Ramos (cell line): ENCODE measurements at regions not wholly inside any gene's neighbourhood (a gene's known extent, or its start where the extent isn't known, plus 50 kb on each side); places are given as distances from the start of the nearest gene placed in this dataset.

ENCODE experiments used
- in situ Hi-C: fragments of 300-500 bp; cut with MboI; formaldehyde crosslinking; loops from one replicate; pipeline ENCODE4 v1.14.3; 2022; ENCODE audit warnings: low sequenced_read_pairs; ENCODE audit not compliant: unreplicated experiment

DNA sequence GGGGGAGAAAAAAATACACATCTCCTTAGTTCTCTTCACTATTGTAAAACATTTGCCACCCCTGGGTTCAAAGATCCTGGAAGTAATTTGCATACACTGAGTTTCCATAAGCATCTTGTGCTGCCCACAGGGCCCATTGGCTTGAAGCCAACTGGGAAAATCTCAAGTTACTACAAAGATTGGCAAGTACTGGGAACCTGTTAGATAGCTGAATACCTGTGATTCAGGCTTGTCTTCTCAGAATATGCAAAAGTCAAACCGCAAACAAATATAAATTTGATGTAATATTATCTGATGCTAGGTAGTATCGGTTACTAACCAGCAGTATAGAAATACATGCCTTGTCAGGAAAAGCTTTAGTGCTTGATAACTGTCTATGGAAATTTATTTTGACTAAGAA, 156.9 kb upstream of the FST start:
- in situ Hi-C loops, result no loop called here

DNA sequence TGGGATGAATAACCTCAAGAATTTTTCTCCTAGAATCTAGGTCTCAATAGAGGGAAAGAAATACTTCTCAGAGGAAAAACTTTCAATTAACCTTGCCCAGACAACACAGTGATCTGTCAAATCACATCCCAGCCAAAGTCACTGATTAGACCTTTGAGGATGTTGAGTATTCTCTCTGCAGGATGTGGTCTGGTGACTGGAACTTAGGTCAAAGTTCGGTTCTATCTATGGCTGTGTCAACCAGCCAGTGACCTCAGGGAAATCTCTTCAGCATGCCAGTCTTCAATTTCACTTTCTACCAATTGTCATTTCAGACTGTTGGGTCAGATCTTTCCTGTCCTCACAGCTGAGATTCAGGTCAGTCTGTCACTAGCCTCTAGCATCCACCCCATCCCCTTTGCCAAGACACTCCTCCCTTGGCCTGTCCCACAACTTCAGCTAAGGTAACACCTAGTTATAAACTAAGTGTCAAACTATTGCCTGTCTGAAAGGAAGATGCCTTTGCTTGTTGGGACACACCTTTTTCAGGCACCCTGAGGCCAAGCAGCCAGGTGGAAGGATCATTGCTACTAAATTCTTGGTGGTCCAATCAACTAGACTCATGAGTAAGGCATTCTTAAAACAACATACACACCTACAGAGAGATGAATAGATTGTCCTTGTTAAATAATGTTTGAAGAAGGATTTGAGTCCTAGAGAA, 156.3 kb upstream of the FST start:
- in situ Hi-C loops, result no loop called here

DNA sequence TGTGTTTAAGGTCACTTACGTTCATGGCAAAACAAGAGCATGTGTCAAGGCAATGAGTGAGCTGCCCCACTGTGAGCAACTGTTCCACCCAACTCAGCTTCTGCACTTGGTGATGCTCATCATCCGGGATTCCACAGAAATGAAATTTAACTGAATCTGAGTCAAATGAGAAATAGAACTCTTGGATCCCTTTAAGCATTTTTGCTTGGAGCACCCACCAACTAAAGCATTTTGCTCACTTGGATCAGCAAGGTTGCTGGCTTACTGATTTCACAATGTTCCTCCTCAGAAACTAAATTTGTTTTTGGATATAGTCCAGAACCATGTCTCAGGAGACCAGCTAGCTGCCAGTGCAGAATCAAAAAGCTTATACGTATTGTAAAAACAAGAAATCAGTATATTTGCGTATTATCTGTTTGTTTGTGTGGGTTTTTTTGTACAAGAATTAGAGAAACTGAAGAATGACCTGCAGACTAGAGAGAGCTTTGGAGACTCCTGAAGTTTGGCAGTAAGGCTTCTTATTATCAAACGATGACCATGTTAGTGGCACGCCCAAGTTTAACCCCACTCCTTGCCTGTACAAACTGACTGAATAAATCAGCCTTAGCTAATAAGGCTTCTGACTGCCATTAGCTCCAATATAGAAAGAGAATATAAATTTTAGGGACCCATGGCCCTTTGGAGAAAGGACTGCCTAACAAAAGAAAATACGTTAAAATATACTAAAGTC, 153.8 kb upstream of the FST start:
- in situ Hi-C loops, result no loop called here

DNA sequence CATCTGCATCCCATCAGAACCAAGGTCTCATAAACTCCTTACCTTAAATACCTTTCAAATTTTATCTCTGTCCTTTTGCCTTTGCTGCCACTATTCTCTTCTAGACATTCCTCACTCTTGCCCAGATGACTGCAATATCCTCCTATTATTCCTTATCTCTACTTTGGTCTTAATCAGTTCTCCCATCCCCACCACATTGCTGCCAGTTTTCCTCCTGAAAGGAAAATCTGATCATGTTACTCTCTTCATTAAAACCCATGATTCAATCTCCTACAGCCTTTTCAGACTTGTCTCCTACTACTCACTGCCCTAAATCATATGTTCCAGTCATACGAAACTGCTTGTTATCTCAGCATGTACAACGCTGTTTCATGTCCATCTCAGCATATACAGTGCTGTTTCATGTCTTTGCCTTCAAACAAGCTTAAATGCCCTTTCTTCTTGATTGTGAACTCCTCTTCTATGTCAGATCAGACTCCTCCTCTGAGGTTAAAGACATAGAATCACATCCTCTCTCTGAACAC, 152.6 kb upstream of the FST start:
- in situ Hi-C loops, result no loop called here

DNA sequence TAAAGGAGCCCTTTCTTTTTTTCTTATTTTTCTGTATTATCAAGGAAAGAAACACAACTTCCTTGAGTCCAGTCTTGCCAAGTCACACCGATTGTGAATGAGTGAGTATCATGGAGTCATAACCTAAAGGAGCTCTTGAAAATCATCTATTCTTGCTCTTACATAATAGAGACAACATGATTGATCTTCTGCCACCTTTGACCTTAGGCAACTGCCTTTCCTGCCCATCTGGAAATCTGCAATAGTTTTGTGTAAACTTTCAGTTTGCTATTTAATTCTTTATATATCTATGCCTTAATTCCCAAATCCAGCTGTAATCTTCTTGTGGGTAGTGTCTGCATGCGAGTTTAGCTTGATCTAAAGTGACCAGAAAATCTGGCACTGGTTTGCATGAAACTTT, 149.9 kb upstream of the FST start:
- in situ Hi-C loops, result no loop called here

DNA sequence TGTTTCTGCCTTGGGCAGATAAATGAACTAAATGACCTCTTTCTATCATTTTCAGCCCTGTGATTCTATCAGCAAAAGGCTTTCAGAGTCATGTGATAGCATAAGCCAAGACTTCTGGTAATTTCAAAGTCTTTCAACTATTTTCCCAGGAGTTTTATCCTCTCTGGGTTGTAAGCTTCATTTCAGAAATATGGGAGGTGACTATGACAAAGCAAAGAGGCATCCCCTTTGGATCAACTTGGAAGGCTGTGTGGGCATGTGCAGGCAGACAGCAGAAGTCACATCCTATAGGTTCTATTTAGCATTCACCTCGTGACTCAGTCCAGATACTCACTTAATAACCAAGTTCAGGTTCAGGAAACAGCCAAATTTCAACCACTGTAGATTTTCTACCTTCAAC, 149.0 kb upstream of the FST start:
- in situ Hi-C loops, result no loop called here

DNA sequence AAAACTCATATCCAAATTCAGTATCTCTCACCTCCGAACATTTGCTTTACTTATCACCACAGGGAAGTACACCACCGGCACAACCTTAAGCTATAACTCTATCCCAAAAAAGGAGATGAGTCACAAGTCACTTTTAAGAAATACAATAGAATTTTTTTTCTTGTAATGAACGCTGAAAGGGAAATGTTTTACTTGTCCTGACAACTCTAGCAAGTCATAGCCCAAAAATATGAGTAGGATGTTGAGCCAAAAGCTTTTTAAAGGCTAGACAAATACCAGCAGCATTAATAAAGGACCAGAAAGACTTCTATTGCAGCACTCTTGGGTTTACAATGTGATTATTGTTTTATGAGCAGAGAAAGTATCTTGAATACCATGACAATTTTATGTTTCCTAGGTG, 147.3 kb upstream of the FST start:
- in situ Hi-C loops, result no loop called here

DNA sequence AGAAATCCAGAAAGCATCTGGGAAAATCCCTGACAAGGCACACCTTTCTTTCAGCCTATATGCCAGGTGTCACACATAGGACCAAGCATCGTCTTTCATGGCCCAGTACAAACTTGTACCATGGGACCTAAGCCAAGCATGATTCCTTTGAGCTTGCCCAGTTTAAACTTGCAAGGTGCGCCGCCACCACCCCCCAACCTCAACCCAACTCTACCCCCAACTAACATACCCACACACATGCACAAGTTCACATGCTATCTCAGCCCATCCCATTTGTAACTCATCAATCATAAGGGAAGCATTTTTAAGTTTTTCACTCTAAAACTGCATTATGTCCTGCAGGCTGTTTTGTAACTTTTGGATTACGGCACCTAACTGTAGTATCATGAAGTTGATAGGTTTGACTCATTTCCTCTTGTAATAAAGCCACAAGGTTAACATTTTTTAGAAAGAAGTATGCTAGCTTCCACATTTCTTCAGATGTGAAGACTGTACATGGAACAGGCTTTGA, 145.9 kb upstream of the FST start:
- in situ Hi-C loops, result no loop called here

DNA sequence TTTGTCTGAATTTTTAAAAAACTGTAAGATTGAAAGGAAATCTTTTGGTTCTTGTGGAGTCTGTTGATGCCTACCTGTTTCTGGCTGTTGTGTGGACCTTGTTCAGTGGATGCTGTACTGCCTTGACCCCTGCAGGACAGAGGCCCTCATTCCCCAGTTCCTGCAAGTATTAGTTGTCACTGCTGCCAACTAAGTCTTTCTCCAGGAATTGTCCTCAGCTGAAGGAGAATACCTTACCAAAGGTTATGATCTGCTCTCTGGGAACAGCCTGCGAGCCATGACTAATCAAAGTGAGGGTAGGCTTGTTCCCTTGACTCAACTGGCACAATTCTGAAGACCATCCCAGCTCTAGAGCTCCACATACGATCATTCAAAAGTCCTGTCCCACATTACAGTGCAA, 145.3 kb upstream of the FST start:
- in situ Hi-C loops, result no loop called here

DNA sequence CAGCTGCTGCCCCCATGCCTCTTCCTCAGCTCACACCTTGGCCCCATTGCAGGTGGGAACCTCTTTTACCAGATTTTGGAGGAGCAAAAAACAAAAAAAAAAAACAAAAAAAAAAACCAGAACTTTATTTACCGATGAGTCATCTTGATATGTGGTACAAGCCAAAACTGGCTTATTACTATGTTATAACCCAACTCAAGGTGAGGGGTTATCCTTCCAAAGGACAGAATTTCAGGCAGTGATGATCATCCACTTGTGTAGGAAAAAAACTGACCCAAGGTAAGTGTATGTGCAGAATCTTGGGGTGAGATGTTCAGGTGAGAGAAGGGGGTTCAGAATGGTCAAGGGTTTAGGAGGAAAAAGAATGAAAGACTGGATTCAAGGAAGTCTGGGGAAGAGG, 142.6 kb upstream of the FST start:
- in situ Hi-C loops, result no loop called here

DNA sequence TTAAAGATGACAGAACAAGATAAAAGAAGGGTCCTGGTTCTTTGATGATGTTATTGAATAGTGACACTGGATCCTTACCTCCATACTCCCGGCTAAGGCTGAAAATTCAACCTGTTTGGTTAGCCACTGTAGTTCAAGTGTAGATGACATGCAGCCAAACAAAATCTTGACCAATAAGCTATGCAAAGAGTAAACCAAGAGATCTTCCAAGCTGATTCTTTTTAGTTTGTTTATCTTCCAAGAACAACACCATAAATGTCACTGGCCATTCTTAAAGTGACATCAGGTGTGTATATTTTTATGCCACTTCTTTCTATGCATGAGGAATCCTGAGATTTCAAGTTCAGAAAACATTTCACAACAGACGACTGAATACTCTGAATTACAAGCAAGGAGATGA, 141.5 kb upstream of the FST start:
- in situ Hi-C loops, result no loop called here

DNA sequence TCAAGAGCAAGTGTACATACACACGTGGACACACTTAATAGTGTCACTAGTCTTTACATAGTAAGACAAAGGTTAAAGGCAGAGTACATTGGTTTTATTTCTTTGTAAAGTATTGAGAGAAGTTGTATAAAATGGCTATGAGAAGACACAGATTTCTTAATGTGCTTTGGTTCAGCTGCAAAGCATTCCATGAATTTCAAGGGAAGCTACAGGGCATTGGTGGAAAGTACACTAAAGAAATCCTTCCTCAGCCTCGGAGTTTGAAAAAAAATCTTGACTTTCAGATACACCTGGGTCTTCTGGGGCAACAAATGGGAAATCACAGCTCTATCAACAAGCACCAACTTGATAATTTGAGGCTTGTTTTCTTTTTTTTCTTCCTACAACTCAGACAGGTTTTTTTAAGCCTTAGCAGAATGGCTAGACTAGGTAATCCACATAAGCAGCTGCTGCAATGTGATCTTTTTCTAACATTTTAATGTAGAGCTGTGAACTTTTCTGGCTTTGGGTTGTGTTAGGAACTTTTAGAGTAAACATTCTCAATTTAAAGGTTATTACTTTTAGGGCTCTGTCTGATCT, 140.4 kb upstream of the FST start:
- in situ Hi-C loops, result no loop called here

DNA sequence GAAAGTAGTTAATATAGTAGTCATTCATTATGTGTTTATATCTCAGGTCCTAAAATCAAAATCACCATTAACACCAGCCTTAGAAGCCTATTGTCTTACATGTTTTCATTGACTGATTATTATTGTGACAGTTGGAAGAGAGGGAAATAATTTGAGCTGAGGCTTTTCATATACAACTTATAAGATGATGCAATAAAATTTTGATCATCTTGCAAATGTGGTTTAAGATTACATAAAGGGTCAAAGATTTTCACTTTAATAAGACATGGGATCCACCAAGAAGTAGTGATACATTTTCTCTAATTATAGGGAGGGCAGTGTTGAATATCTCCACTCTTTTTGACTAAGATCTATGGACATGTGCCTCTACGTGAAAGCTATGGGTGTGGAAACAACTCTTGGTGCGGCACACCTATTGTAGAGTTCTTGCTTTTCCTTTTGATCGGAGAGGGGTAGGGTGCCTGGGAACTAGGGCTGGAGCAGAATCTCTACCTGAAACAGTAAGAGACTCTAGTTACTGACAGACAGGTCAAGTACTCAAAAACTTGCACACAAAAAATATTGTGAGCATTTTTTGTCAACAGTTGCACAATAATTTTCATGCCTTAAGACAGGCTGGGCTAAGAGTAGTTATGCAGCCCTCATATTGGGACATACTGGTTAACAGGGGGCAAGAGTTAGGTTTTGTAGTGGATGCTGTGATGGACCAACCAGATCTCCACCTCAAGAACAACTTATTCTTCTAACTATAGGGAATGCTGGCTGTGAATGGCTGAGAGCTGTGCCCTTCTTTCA, 139.3 kb upstream of the FST start:
- in situ Hi-C loops, result no loop called here

DNA sequence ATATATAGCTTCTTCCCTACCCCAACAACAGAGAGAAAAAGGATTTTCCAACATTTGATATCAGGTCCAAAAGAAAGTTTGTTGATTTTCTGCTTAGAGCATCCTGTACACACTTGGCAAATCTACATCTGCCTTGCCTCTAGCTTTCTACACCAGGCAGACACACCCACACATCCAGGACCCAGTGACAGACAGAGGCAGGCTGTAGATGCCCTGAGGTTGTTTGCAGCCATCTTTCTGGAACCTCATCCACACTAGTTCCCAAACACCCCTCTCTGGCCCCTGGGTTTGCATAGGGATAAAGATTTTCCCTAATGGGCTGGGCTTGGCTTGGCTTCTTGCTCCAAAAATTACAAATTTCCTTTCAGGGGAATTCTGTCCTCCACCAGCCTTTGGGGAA, 138.2 kb upstream of the FST start:
- in situ Hi-C loops, result no loop called here

DNA sequence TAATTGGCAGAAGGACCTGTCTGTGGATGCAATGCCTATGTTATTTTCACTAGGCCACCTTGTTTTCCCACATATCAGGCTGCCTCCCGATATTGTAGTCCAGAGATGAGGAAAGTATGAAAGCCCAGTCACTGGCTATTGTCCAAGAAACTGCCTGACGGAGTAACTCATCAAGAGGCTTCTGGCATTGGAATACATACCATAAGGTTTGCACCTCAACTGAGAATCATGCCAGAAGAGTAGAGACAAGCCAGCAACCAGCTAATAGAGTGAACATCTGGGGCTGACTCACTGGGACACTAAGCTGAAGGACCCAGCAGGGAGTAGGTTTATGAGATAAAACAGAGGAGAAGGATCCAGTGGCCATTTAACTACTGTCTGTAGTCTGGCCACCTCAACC, 137.2 kb upstream of the FST start:
- in situ Hi-C loops, result no loop called here

DNA sequence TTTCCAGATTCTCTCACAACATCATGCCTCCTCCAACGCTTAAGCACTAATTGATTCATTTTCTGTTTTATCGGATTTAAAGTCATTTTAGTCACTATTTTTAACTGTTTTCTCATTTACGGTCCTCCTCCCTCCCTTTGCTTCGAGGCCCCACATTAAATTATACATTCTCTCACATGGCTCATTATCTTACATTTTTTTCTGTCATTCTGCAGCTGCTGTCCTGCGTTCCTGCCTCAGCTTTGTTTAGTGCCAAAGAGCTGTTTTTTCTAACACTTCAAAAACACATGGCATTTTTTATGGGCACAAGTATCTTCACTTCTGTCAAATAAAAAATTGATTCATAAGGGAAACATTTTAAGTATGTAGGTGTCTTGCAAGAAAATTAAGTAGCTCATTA, 130.1 kb upstream of the FST start:
- in situ Hi-C loops, result no loop called here

DNA sequence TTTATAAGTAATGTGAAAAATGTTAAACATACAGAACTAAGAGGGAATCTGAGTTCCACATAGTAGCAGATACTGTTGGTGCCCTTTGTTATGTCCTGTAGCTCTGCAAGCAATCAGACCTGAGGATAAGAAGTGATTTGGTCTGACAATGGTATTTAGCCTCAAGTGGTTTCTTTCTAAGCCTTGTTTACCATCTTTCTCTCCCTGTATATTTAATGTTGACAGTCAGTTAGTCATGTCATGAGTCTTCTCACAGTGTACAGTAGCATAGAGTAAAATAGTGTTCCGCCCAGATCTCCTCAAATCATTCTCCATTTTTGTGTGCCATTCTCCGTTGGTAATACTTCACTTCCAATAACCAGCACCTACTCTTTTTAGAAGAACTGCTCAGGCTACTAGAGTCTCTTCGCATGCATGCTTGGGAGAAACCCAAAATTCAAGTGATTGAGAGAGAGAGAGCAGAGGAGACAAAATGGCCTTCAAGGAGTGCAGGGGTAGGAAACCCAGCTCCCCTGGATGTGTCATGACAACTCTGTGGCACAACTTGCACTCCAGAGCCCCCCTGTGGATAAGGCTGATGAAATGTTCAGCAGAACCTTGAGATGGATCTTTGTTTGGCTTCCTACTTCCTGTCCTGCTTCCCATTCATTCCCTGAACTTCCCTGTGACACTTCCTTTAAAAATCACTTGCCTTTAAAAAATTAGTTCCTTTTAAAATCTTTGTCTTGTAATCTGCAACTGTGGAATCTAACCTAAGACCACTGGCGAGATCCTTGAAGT, 129.2 kb upstream of the FST start:
- in situ Hi-C loops, result no loop called here

DNA sequence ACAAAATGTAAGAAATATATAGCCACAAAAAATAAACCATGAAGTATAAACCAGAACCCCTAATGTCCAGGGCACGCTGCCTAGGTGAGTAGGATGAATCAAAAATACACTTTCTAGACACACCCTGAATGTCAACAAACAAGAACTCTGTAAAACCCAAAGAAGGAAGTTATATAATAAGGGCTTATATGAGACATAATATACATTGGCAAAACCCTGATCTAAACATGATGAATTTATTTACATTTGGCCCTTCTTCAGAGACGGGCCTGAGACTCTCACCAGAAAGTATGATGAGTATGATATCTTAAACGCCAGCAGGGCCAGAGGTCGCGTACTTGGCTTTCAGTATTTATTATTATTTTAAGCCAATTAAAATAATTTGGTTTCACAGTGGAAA, 125.1 kb upstream of the FST start:
- in situ Hi-C loops, result no loop called here

DNA sequence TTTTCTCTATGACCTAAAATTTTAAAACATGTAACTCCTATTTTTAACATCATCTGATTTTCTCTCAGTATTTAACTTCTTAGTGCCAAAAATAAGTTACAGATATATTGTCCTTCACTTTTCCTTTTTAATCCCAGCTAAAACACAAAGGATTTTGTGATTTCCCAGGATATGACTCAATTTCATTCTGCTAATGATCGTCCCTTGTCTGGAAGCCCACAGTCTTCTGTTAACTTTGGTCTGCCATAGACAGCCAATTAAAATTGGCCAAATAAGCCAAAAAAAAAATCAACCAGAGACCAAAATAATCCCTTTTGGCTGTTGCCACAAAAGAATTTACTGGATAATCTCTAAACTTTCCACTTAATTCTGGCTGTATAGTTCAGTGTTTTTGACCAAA, 124.5 kb upstream of the FST start:
- in situ Hi-C loops, result no loop called here

DNA sequence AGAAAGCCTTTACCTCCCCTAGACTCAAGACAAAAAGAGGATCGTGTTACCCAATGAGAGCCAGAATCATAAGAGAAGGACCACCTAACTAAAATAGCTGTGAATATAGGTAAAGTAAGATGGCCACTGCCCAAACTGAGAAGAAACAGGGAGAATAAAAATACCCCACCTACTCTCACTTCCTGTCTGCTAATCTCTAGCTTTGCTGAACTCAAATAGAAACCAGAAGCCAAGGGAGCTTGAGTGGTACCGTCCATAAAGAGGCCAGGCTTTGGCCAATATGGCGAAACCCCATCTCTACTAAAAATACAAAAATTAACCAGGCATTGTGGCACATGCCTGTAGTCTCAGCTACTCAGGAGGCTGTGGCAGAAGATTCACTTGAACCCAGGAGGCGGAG, 123.0 kb upstream of the FST start:
- in situ Hi-C loops, result no loop called here
